Hepatocyte (in vitro differentiated cells): ENCODE measurements at regions not wholly inside any gene's neighbourhood (a gene's known extent, or its start where the extent isn't known, plus 50 kb on each side); places are given as distances from the start of the nearest gene placed in this dataset.

ENCODE experiments used
- DNase-seq: peaks from one replicate; pipeline ENCODE4 v3.0.0-alpha.2; 2016; ENCODE audit warnings: low spot score
- H2AFZ ChIP-seq: fragments of 200-600 bp; sonication (generic); 2 replicates; pipeline ENCODE4 v1.6.0; 2016; ENCODE audit warnings: antibody characterized with exemption, mild to moderate bottlenecking
- H3K27ac ChIP-seq: fragments of 200-600 bp; sonication (generic); 2 replicates; pipeline ENCODE4 v1.5.1; 2016; ENCODE audit warnings: mild to moderate bottlenecking
- H3K27me3 ChIP-seq: fragments of 200-600 bp; sonication (generic); 2 replicates; pipeline ENCODE4 v1.6.1; 2016
- H3K36me3 ChIP-seq: fragments of 200-600 bp; sonication (generic); replicated peaks from 2 replicates; pipeline ENCODE4 v1.5.1; 2016; ENCODE audit warnings: low read depth; ENCODE audit not compliant: insufficient read depth
- H3K4me1 ChIP-seq: fragments of 200-600 bp; sonication (generic); 2 replicates; pipeline ENCODE4 v1.5.1; 2016; ENCODE audit warnings: mild to moderate bottlenecking, moderate library complexity; ENCODE audit not compliant: insufficient read depth
- H3K4me2 ChIP-seq: fragments of 200-600 bp; sonication (generic); 2 replicates; pipeline ENCODE4 v1.6.0; 2016
- H3K4me3 ChIP-seq: fragments of 200-600 bp; sonication (generic); 2 replicates; pipeline ENCODE4 v1.5.1; 2016; ENCODE audit warnings: mild to moderate bottlenecking
- H3K79me2 ChIP-seq: fragments of 200-600 bp; sonication (generic); 2 replicates; pipeline ENCODE4 v1.6.0; 2017; ENCODE audit warnings: mild to moderate bottlenecking
- H3K9me2 ChIP-seq: fragments of 200-600 bp; sonication (generic); replicated peaks from 2 replicates; pipeline ENCODE4 v1.6.0; 2017; ENCODE audit warnings: mild to moderate bottlenecking; ENCODE audit not compliant: insufficient read depth
- H3K9me3 ChIP-seq: fragments of 200-600 bp; sonication (generic); 2 replicates; pipeline ENCODE4 v1.5.1; 2016; ENCODE audit warnings: low read depth, mild to moderate bottlenecking
- H4K20me1 ChIP-seq: fragments of 200-600 bp; sonication (generic); 2 replicates; pipeline ENCODE4 v1.6.0; 2016; ENCODE audit warnings: mild to moderate bottlenecking; ENCODE audit not compliant: insufficient read depth, poor library complexity, severe bottlenecking
- EZH2 ChIP-seq: fragments of 200-600 bp; sonication (generic); IDR thresholded peaks from 2 replicates; pipeline ENCODE4 v1.6.1; 2016; ENCODE audit warnings: antibody characterized with exemption, mild to moderate bottlenecking, borderline replicate concordance
- EZH2phosphoT487 ChIP-seq: fragments of 200-600 bp; sonication (generic); IDR thresholded peaks from one replicate; pipeline ENCODE4 v1.6.1; 2018; ENCODE audit warnings: antibody characterized with exemption, mild to moderate bottlenecking, low read depth, moderate library complexity; ENCODE audit not compliant: unreplicated experiment, severe bottlenecking
- WGBS: methylation state at CpG from one replicate; pipeline ENCODE4 v1.1.6; 2016; ENCODE audit warnings: low lambda C conversion rate; ENCODE audit errors: missing lambda C conversion rate; 5-methylcytosine and 5-hydroxymethylcytosine counted together
- TF ChIP-seq, protein P1 (sequence below): fragments of 200-600 bp; sonication (generic); IDR thresholded peaks from 2 replicates; pipeline ENCODE4 v1.5.1; 2016; ENCODE audit warnings: antibody characterized with exemption, mild to moderate bottlenecking; ENCODE audit not compliant: poor library complexity

DNA sequence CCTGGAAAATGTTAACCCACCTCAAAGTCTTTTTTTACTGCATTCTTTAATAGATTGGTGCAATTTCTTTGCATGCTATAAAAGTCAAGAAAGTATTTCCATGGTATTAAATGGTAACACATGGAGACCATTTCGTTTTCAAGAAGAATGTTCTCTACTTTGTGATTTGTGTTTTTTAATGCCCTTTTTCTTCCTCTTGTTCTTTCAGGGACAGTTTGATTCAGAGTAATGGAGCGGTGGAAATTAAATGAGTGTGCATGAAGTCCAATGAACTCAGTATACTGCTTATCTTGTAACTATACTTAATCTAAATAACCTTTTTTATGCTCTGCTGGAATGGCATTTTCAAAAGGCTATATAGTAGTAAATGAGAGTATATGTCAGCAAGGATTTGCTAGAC lies 507.0 kb upstream of the CDH6 start:
- H4K20me1 ChIP-seq, result no peaks in the 10 kb centered on the region
- H3K4me2 ChIP-seq, result no peak overlapping the region
- H3K36me3 ChIP-seq, result no peaks in the 10 kb centered on the region
- H3K4me1 ChIP-seq, result no peaks in the 10 kb centered on the region
- H3K9me3 ChIP-seq, result no peaks in the 10 kb centered on the region
- no peaks in the 10 kb centered on the region for H3K79me2 ChIP-seq
- H3K4me3 ChIP-seq, result no peak overlapping the region
- H3K27ac ChIP-seq, result no peak overlapping the region
- no peak for DNase-seq
- 60% methylated on average over 2 of the region's 2 CpGs for WGBS
- H2AFZ ChIP-seq, result no peak overlapping the region
- H3K27me3 ChIP-seq, result no peaks in the 10 kb centered on the region
- TF ChIP-seq, protein P1, sequence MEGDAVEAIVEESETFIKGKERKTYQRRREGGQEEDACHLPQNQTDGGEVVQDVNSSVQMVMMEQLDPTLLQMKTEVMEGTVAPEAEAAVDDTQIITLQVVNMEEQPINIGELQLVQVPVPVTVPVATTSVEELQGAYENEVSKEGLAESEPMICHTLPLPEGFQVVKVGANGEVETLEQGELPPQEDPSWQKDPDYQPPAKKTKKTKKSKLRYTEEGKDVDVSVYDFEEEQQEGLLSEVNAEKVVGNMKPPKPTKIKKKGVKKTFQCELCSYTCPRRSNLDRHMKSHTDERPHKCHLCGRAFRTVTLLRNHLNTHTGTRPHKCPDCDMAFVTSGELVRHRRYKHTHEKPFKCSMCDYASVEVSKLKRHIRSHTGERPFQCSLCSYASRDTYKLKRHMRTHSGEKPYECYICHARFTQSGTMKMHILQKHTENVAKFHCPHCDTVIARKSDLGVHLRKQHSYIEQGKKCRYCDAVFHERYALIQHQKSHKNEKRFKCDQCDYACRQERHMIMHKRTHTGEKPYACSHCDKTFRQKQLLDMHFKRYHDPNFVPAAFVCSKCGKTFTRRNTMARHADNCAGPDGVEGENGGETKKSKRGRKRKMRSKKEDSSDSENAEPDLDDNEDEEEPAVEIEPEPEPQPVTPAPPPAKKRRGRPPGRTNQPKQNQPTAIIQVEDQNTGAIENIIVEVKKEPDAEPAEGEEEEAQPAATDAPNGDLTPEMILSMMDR, result no peak
- TF ChIP-seq EZH2phosphoT487 (no peak), EZH2 (no peak)
- H3K9me2 ChIP-seq, result no peaks in the 10 kb centered on the region

DNA sequence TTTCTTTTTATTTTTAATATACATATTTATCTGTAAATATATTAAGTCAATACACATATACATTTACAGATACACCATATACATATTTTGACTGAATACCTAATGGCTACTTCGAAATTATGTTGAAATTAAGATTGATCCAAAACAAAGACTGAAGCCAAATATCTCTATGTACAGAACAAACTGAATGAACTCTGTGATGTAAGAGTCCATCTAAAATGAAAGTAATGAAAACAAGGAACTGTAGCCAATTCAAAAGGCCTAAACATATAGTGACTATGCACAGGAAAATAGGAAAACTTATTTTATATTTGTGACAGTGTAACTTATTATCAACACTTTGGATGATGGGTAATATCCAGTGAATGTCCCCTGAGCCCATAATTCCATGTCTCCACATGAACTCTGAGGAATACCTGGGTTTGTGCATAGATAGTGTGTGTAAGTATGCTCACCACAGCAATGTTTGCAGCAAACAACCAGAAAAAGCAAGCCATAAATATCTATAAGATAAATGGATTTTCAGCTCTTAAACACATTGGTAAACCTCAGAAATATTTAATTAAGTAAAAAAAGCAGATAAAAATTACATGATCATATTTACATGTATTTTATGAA lies 517.2 kb upstream of the CDH6 start:
- Histone ChIP-seq H3K27ac (no peak overlapping the region), H3K4me3 (no peak overlapping the region), H3K9me2 (no peaks in the 10 kb centered on the region), H3K36me3 (no peaks in the 10 kb centered on the region), H4K20me1 (no peaks in the 10 kb centered on the region), H3K79me2 (no peaks in the 10 kb centered on the region), H3K4me2 (no peak overlapping the region), H2AFZ (no peak overlapping the region), H3K27me3 (no peaks in the 10 kb centered on the region), H3K9me3 (no peaks in the 10 kb centered on the region), H3K4me1 (no peaks in the 10 kb centered on the region)
- WGBS, result 77% methylated on average over 1 of the region's 1 CpG
- TF ChIP-seq EZH2phosphoT487, result no peak
- TF ChIP-seq, protein P1, result no peak
- TF ChIP-seq EZH2, result no peak
- no peak for DNase-seq

- Histone ChIP-seq H3K9me2 (no peaks in the 10 kb centered on the region), H3K4me1 (no peaks in the 10 kb centered on the region), H3K27ac (no peak overlapping the region), H3K9me3 (no peaks in the 10 kb centered on the region), H3K36me3 (no peaks in the 10 kb centered on the region), H2AFZ (no peak overlapping the region), H3K27me3 (no peaks in the 10 kb centered on the region), H3K4me3 (no peak overlapping the region), H3K4me2 (no peak overlapping the region), H3K79me2 (no peaks in the 10 kb centered on the region), H4K20me1 (no peaks in the 10 kb centered on the region)
- TF ChIP-seq, protein P1, result no peak
- TF ChIP-seq EZH2 (no peak), EZH2phosphoT487 (no peak)
- 76% methylated on average over 1 of the region's 1 CpG for WGBS
- DNase-seq, result no peak
Measured at GRCh38 chr5:30667293-30667692, 526.2 kb upstream of the CDH6 start.

DNA sequence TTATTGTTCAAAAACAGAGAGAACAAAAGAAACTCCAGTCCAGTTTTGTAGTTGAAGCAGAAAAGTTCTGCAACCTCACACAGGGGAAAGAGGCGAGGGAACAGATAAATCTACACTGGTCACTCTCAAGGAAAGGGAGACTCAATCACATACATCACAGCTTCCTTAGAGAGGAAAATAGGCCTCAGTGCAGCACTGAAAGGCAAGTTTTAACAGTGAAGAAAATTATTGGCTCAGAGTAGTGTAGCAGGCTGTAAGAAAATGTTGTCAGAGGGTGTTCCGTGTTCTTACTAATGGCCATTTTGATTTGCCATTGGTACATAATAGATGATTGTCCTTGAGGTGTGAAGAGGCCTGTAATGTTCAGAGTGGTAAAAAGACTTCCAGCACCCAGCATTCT lies 530.0 kb upstream of the CDH6 start:
- H3K9me3 ChIP-seq, result no peaks in the 10 kb centered on the region
- TF ChIP-seq, protein P1, result no peak
- no peak for TF ChIP-seq EZH2phosphoT487
- TF ChIP-seq EZH2, result no peak
- H3K27me3 ChIP-seq, result no peaks in the 10 kb centered on the region
- no peaks in the 10 kb centered on the region for H3K79me2 ChIP-seq
- no peak overlapping the region for H3K27ac ChIP-seq
- no peak overlapping the region for H2AFZ ChIP-seq
- 94% methylated on average over 2 of the region's 2 CpGs for WGBS
- no peaks in the 10 kb centered on the region for H3K36me3 ChIP-seq
- no peaks in the 10 kb centered on the region for H3K4me1 ChIP-seq
- H3K9me2 ChIP-seq, result no peaks in the 10 kb centered on the region
- H3K4me2 ChIP-seq, result no peak overlapping the region
- no peaks in the 10 kb centered on the region for H4K20me1 ChIP-seq
- no peak overlapping the region for H3K4me3 ChIP-seq
- no peak for DNase-seq
